ENCODE measurements at regions not wholly inside any gene's neighbourhood (a gene's known extent, or its start where the extent isn't known, plus 50 kb on each side); places are given as distances from the start of the nearest gene placed in this dataset.

DNA sequence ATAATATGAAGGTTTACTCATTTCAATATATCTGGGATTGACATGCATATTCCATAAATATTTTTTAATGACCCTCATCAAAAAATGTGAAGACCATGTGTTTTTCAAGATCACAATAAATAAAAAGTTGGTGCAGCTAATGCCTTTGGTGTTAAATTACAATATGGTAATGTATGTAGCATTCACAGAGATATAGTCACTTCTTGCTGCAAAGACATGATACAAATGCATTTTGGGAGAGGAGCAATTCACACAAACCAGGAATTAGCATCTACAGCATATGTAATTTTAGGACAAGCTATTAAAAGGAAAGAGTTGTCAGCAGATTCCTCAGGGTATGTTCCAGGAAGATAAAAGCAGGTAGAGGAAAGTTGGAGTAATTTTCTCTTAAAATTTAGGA is 734.5 kb upstream of the HTR2C start:
- no peak overlapping the region for H2AFZ ChIP-seq (ENCODE audit: low read depth, low read length)
- no TSS peak for BruUV-seq (replicated peaks)
- no peak overlapping the region for H3K4me3 ChIP-seq
- intact Hi-C loops (cut with micrococcal nuclease): no loop called here
- no peaks in the 10 kb centered on the region for H3K9me1 ChIP-seq (ENCODE audit: control insufficient read depth, insufficient read depth, low read length)
- no peak for TF ChIP-seq CEBPB (tag; IDR thresholded peaks at IDR 0.05)
- TF ChIP-seq XRCC4 (IDR thresholded peaks at IDR 0.05; ENCODE audit: extremely low read depth, insufficient read depth, insufficient read length): no peak
- no peak for TF ChIP-seq PURB (CRISPR knock-in tag; IDR thresholded peaks at IDR 0.05; ENCODE audit: low read depth)
- CTCF ChIA-PET (ENCODE audit: low intra/inter-chr PET ratio): no interaction called here
- DNase-seq (ENCODE audit: extremely low read depth in 1 of 4, low spot score in 3 of 4) (no peak), FAIRE-seq (no peak), ATAC-seq (no peak)
- POLR2A ChIA-PET: no interaction called here
- no peaks in the 10 kb centered on the region for H3K36me3 ChIP-seq (ENCODE audit: control insufficient read depth, insufficient read depth, low read length)
- H3K4me1 ChIP-seq (replicated peaks in 1 of 2; ENCODE audit: control insufficient read depth in 2 of 2, insufficient read depth in 2 of 2, low read length in 2 of 2): no peaks in the 10 kb centered on the region
- H3K9ac ChIP-seq (ENCODE audit: insufficient read depth in 1 of 2, low read depth in 2 of 2, low read length in 2 of 2): no peak overlapping the region
- in situ Hi-C loops (cut with MboI): no loop called here
- no peaks in the 10 kb centered on the region for H3K79me2 ChIP-seq (ENCODE audit: control insufficient read depth, insufficient read depth, low read length)
- H3K9me3 ChIP-seq (replicated peaks; ENCODE audit: control insufficient read depth, insufficient read depth, low read depth, low read length): no peaks in the 10 kb centered on the region
- no peaks in the 10 kb centered on the region for H4K20me1 ChIP-seq (replicated peaks; ENCODE audit: control insufficient read depth, insufficient read depth, low read length)
- H3K27ac ChIP-seq (ENCODE audit: extremely low read depth, low read depth, low read length): no peak overlapping the region
- no peaks in the 10 kb centered on the region for H3K27me3 ChIP-seq (ENCODE audit: control insufficient read depth in 2 of 2, insufficient read depth in 2 of 2, low read length in 2 of 2)
- no peak overlapping the region for H3K4me2 ChIP-seq (ENCODE audit: insufficient read depth, low read length)

DNA sequence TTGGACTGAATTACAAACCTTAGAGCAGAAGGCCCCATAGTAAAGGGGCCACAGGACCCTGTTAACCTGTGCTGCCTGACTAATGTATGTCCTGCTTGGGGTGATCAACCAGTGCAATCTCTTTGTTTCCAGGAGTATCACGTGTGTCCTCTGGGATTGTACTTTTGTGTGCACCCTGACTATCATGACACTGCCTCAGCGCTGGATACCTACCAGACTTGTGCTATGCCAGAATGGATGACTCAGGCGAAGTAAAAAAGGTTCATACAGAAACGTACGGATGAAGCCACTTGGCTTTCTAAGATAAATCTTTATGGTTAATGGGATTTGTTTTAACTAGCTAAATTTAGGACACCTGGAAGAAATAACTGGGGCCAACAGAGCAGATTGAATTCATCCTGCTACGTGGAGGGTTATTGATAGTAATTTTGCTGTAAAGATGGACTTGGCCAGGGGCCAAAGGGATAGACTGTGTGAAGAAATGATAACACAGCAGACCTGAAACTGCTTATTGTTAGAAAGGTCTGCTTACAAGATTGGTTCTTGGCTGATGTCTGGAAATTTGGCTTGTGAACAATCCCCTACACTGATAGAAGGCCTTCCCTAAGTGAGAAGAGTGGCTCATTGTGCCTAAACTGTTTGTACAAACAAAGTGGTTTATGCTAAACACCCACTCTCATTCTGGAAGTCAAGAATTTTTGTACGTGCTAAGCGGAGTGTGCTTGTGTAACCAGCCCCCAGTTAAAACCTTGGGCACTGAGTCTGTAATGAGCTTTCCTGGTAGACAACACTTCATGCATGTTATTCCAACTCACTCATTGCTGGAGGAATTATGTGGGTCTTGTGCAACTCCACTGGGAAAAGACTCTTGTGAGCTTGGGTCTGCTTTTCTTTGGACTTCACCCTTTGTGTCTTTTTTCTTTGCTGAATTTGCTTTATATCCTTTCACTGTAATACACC is 750.5 kb upstream of the HTR2C start:
- WGBS (ENCODE audit: insufficient coverage, low coverage, missing lambda C conversion rate): 4% methylated on average over 8 of the region's 8 CpGs
- FAIRE-seq: no peak

More for the DNA sequence above, 750.5 kb upstream of the HTR2C start:
- Histone ChIP-seq H3K4me3 (no peak overlapping the region), H3K27ac (ENCODE audit: extremely low read depth, low read depth, low read length) (no peak overlapping the region), H3K9me1 (ENCODE audit: control insufficient read depth, insufficient read depth, low read length) (no peaks in the 10 kb centered on the region), H2AFZ (ENCODE audit: low read depth, low read length) (no peak overlapping the region), H3K9me3 (replicated peaks; ENCODE audit: control insufficient read depth, insufficient read depth, low read depth, low read length) (no peaks in the 10 kb centered on the region), H3K36me3 (ENCODE audit: control insufficient read depth, insufficient read depth, low read length) (no peaks in the 10 kb centered on the region), H4K20me1 (replicated peaks; ENCODE audit: control insufficient read depth, insufficient read depth, low read length) (no peaks in the 10 kb centered on the region), H3K27me3 (ENCODE audit: control insufficient read depth in 2 of 2, insufficient read depth in 2 of 2, low read length in 2 of 2) (no peaks in the 10 kb centered on the region), H3K4me2 (ENCODE audit: insufficient read depth, low read length) (no peak overlapping the region), H3K79me2 (ENCODE audit: control insufficient read depth, insufficient read depth, low read length) (no peaks in the 10 kb centered on the region), H3K4me1 (replicated peaks in 1 of 2; ENCODE audit: control insufficient read depth in 2 of 2, insufficient read depth in 2 of 2, low read length in 2 of 2) (no peaks in the 10 kb centered on the region), H3K9ac (ENCODE audit: insufficient read depth in 1 of 2, low read depth in 2 of 2, low read length in 2 of 2) (no peak overlapping the region)
- in situ Hi-C loops (cut with MboI): no loop called here
- BruUV-seq (replicated peaks): no TSS peak
- ATAC-seq (peak; percentile 31; the same call in 2 of the 3 replicates), DNase-seq (ENCODE audit: extremely low read depth in 1 of 4, low spot score in 3 of 4) (peak in 2 of 4 experiments; percentile 2 to 6)
- TF ChIP-seq NFIC (IDR thresholded peaks at IDR 0.05) (peak; percentile 86), CBFA2T3 (IDR thresholded peaks at IDR 0.05) (peak; percentile 29; the same call in 1 of the 2 replicates), LCOR (CRISPR knock-in tag; IDR thresholded peaks at IDR 0.05) (no peak), ZFP36 (IDR thresholded peaks at IDR 0.05; ENCODE audit: low read depth, low read length, partially characterized antibody) (no peak), SIN3B (IDR thresholded peaks at IDR 0.05; ENCODE audit: low read depth) (no peak)
- POLR2A ChIA-PET: no interaction called here
- intact Hi-C loops (cut with micrococcal nuclease): no loop called here
- CTCF ChIA-PET (ENCODE audit: low intra/inter-chr PET ratio): no interaction called here

Data from K562 (cell line).